ENCODE measurements at regions not wholly inside any gene's neighbourhood (a gene's known extent, or its start where the extent isn't known, plus 50 kb on each side); places are given as distances from the start of the nearest gene placed in this dataset.
A peak's percentile ranks its signal among the peaks of the same experiment; 100 is the strongest.

- TF ChIP-seq EZH2 (IDR thresholded peaks at IDR 0.05), result no peak
- TF ChIP-seq FOXP2 (optimal IDR thresholded peaks at IDR 0.05; ENCODE audit: control extremely low read depth, extremely low read length, insufficient read depth), result no peak
- no peak for TF ChIP-seq POLR2AphosphoS5 (IDR thresholded peaks at IDR 0.05; ENCODE audit: borderline replicate concordance, low read depth, low read length)
- Histone ChIP-seq H3K4me3 (no peak overlapping the region), H3K9ac (ENCODE audit: insufficient read length) (peak overlapping the region; percentile 63), H3K9me3 (ENCODE audit: low read depth, low read length) (no peaks in the 10 kb centered on the region), H3K36me3 (ENCODE audit: insufficient read depth, low read length) (no peaks in the 10 kb centered on the region), H3K27ac (peak overlapping the region; percentile 92)
- peak; percentile 22 for DNase-seq (ENCODE audit: low read depth, low spot score)
Observed at GRCh38 chr10:78433076-78433595, 399.5 kb downstream of the RPS24 start.

- DNase-seq (ENCODE audit: low read depth, low spot score), result no peak
- TF ChIP-seq FOXP2 (optimal IDR thresholded peaks at IDR 0.05; ENCODE audit: control extremely low read depth, extremely low read length, insufficient read depth), result no peak
- TF ChIP-seq EZH2 (IDR thresholded peaks at IDR 0.05), result no peak
- no peak for TF ChIP-seq POLR2AphosphoS5 (IDR thresholded peaks at IDR 0.05; ENCODE audit: borderline replicate concordance, low read depth, low read length)
- Histone ChIP-seq H3K4me3 (no peak overlapping the region), H3K9me3 (ENCODE audit: low read depth, low read length) (no peaks in the 10 kb centered on the region), H3K27ac (peak overlapping the region; percentile 92), H3K9ac (ENCODE audit: insufficient read length) (no peak overlapping the region), H3K36me3 (ENCODE audit: insufficient read depth, low read length) (no peaks in the 10 kb centered on the region)
Observed at GRCh38 chr10:78433766-78434535, 400.3 kb downstream of the RPS24 start.

- Histone ChIP-seq H3K4me3 (no peak overlapping the region), H3K36me3 (ENCODE audit: insufficient read depth, low read length) (no peaks in the 10 kb centered on the region), H3K27ac (no peak overlapping the region), H3K9me3 (ENCODE audit: low read depth, low read length) (no peaks in the 10 kb centered on the region), H3K9ac (ENCODE audit: insufficient read length) (no peak overlapping the region)
- TF ChIP-seq EZH2 (IDR thresholded peaks at IDR 0.05) (no peak), FOXP2 (optimal IDR thresholded peaks at IDR 0.05; ENCODE audit: control extremely low read depth, extremely low read length, insufficient read depth) (no peak), POLR2AphosphoS5 (IDR thresholded peaks at IDR 0.05; ENCODE audit: borderline replicate concordance, low read depth, low read length) (no peak)
- no peak for DNase-seq (ENCODE audit: low read depth, low spot score)
Observed at GRCh38 chr10:78434886-78435285, 401.2 kb downstream of the RPS24 start.

GRCh38 chr10:78435484-78436221, 402.0 kb downstream of the RPS24 start:
- H3K9me3 ChIP-seq (ENCODE audit: low read depth, low read length), result no peaks in the 10 kb centered on the region
- no peak for DNase-seq (ENCODE audit: low read depth, low spot score)
- H3K4me3 ChIP-seq, result no peak overlapping the region
- no peaks in the 10 kb centered on the region for H3K36me3 ChIP-seq (ENCODE audit: insufficient read depth, low read length)
- H3K9ac ChIP-seq (ENCODE audit: insufficient read length), result no peak overlapping the region
- H3K27ac ChIP-seq, result no peak overlapping the region
- no peak for TF ChIP-seq POLR2AphosphoS5 (IDR thresholded peaks at IDR 0.05; ENCODE audit: borderline replicate concordance, low read depth, low read length)
- no peak for TF ChIP-seq EZH2 (IDR thresholded peaks at IDR 0.05)
- TF ChIP-seq FOXP2 (optimal IDR thresholded peaks at IDR 0.05; ENCODE audit: control extremely low read depth, extremely low read length, insufficient read depth), result no peak

GRCh38 chr10:78436222-78436573, 402.5 kb downstream of the RPS24 start:
- Histone ChIP-seq H3K27ac (no peak overlapping the region), H3K36me3 (ENCODE audit: insufficient read depth, low read length) (no peaks in the 10 kb centered on the region), H3K9me3 (ENCODE audit: low read depth, low read length) (no peaks in the 10 kb centered on the region), H3K9ac (ENCODE audit: insufficient read length) (no peak overlapping the region), H3K4me3 (no peak overlapping the region)
- TF ChIP-seq FOXP2 (optimal IDR thresholded peaks at IDR 0.05; ENCODE audit: control extremely low read depth, extremely low read length, insufficient read depth), result no peak
- no peak for TF ChIP-seq POLR2AphosphoS5 (IDR thresholded peaks at IDR 0.05; ENCODE audit: borderline replicate concordance, low read depth, low read length)
- no peak for TF ChIP-seq EZH2 (IDR thresholded peaks at IDR 0.05)
- no peak for DNase-seq (ENCODE audit: low read depth, low spot score)

- Histone ChIP-seq H3K9ac (ENCODE audit: insufficient read length) (no peak overlapping the region), H3K9me3 (ENCODE audit: low read depth, low read length) (no peaks in the 10 kb centered on the region), H3K36me3 (ENCODE audit: insufficient read depth, low read length) (no peaks in the 10 kb centered on the region), H3K4me3 (no peak overlapping the region), H3K27ac (no peak overlapping the region)
- TF ChIP-seq FOXP2 (optimal IDR thresholded peaks at IDR 0.05; ENCODE audit: control extremely low read depth, extremely low read length, insufficient read depth) (no peak), EZH2 (IDR thresholded peaks at IDR 0.05) (no peak), POLR2AphosphoS5 (IDR thresholded peaks at IDR 0.05; ENCODE audit: borderline replicate concordance, low read depth, low read length) (no peak)
- no peak for DNase-seq (ENCODE audit: low read depth, low spot score)
Observed at GRCh38 chr10:78436706-78437406, 403.2 kb downstream of the RPS24 start.

GRCh38 chr10:78437407-78437768, 403.7 kb downstream of the RPS24 start:
- Histone ChIP-seq H3K4me3 (no peak overlapping the region), H3K9me3 (ENCODE audit: low read depth, low read length) (no peaks in the 10 kb centered on the region), H3K9ac (ENCODE audit: insufficient read length) (no peak overlapping the region), H3K27ac (no peak overlapping the region), H3K36me3 (ENCODE audit: insufficient read depth, low read length) (no peaks in the 10 kb centered on the region)
- DNase-seq (ENCODE audit: low read depth, low spot score), result no peak
- TF ChIP-seq EZH2 (IDR thresholded peaks at IDR 0.05), result no peak
- TF ChIP-seq POLR2AphosphoS5 (IDR thresholded peaks at IDR 0.05; ENCODE audit: borderline replicate concordance, low read depth, low read length), result no peak
- no peak for TF ChIP-seq FOXP2 (optimal IDR thresholded peaks at IDR 0.05; ENCODE audit: control extremely low read depth, extremely low read length, insufficient read depth)

All from SK-N-MC (cell line).